ENCODE measurements at regions not wholly inside any gene's neighbourhood (a gene's known extent, or its start where the extent isn't known, plus 50 kb on each side); places are given as distances from the start of the nearest gene placed in this dataset.

GRCh38 chr2:103367877-103368276 is 606.0 kb downstream of the TMEM182 start:
- no peak for DNase-seq (ENCODE audit: low read depth)
- H3K4me3 ChIP-seq (ENCODE audit: low read length) = no peak overlapping the region
- no peak for TF ChIP-seq CTCF (IDR thresholded peaks at IDR 0.05; ENCODE audit: insufficient read depth, low read depth, low read length, missing control alignments)

- no peak for DNase-seq (ENCODE audit: low read depth)
- no peak for TF ChIP-seq CTCF (IDR thresholded peaks at IDR 0.05; ENCODE audit: insufficient read depth, low read depth, low read length, missing control alignments)
- H3K4me3 ChIP-seq (ENCODE audit: low read length) = no peak overlapping the region
These were observed 621.7 kb downstream of the TMEM182 start for GRCh38 chr2:103383541-103383940.

- no peak overlapping the region for H3K4me3 ChIP-seq (ENCODE audit: low read length)
- DNase-seq (ENCODE audit: low read depth) = no peak
- no peak for TF ChIP-seq CTCF (IDR thresholded peaks at IDR 0.05; ENCODE audit: insufficient read depth, low read depth, low read length, missing control alignments)
These were observed 625.0 kb downstream of the TMEM182 start for GRCh38 chr2:103386872-103387271.

- TF ChIP-seq CTCF (IDR thresholded peaks at IDR 0.05; ENCODE audit: insufficient read depth, low read depth, low read length, missing control alignments) = no peak
- no peak for DNase-seq (ENCODE audit: low read depth)
- no peak overlapping the region for H3K4me3 ChIP-seq (ENCODE audit: low read length)
These were observed 626.1 kb downstream of the TMEM182 start for GRCh38 chr2:103387888-103388287.

DNA sequence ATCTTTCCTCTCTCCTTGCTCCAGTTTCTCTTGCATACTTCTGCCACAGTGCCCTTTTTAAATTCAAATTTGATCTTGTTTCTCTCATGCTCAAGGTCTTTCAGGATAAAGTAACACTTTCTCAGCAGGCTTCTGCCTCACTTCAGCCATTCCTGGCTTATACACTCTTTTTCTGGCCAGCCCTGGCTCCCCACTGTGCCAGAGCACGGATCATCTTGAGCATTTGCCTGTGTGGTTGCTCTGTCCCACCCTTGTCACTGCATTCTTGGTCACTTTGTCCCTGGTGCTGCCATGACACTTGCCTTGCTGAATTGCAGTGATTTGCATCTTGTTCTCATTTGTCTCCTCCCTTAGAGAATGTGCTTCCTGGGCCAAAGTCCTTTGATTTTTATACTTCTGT is 634.3 kb downstream of the TMEM182 start:
- H3K4me3 ChIP-seq (ENCODE audit: low read length) = no peak overlapping the region
- no peak for TF ChIP-seq CTCF (IDR thresholded peaks at IDR 0.05; ENCODE audit: insufficient read depth, low read depth, low read length, missing control alignments)
- DNase-seq (ENCODE audit: low read depth) = no peak

- DNase-seq (ENCODE audit: low read depth) = no peak
- TF ChIP-seq CTCF (IDR thresholded peaks at IDR 0.05; ENCODE audit: insufficient read depth, low read depth, low read length, missing control alignments) = no peak
- H3K4me3 ChIP-seq (ENCODE audit: low read length) = no peak overlapping the region
These were observed 639.8 kb downstream of the TMEM182 start for GRCh38 chr2:103401621-103402020.

DNA sequence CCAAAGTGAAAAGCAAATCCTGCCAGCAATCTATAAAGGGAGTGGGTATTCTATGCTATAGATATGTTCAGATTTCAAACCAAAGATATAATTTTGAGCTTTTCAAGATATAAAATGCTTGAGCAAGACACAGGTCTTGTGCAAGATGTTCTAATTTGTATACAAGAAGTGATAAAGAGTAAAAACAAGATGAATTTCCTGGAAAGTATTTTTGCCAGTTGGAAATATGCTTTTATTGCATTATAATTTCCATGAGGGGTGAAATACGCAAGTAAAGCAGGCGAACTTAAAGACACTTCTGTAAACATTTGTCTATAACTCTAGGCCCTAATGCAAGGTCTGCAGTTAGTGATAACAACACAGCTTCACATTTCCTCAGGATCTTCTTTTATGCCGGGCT is 640.5 kb downstream of the TMEM182 start:
- H3K4me3 ChIP-seq (ENCODE audit: low read length) = no peak overlapping the region
- no peak for DNase-seq (ENCODE audit: low read depth)
- no peak for TF ChIP-seq CTCF (IDR thresholded peaks at IDR 0.05; ENCODE audit: insufficient read depth, low read depth, low read length, missing control alignments)
